HL-60 (cell line): ENCODE measurements at regions not wholly inside any gene's neighbourhood (a gene's known extent, or its start where the extent isn't known, plus 50 kb on each side); places are given as distances from the start of the nearest gene placed in this dataset.
"Not testable (repeated sequence)": the region's sequence is repeated elsewhere in the genome, so short reads cannot be mapped to it uniquely, and the experiment has no call there.

ENCODE experiments used
- DNase-seq, 2 experiments: peaks; one replicate each; pipeline ENCODE4 v3.0.0-alpha.2; 2010 to 2020; ENCODE audit warnings: low read depth in 1 of 2, low spot score in 1 of 2
- H3K27ac ChIP-seq: fragments of 250-450 bp; sonication (Bioruptor Pico); replicated peaks from 2 replicates; pipeline ENCODE4 v1.5.1; 2020; ENCODE audit warnings: mild to moderate bottlenecking, moderate library complexity
- H3K27me3 ChIP-seq: fragments of 250-450 bp; sonication (Bioruptor Pico); 2 replicates; pipeline ENCODE4 v1.5.1; 2021; ENCODE audit warnings: mild to moderate bottlenecking, moderate library complexity; ENCODE audit not compliant: insufficient read depth, poor library complexity, severe bottlenecking
- H3K4me3 ChIP-seq: replicated peaks from 2 replicates; pipeline ENCODE4 v1.5.1; 2011; ENCODE audit warnings: mild to moderate bottlenecking, control low read depth, low read length; ENCODE audit not compliant: insufficient read depth
- CTCF ChIP-seq: IDR thresholded peaks from one replicate; pipeline ENCODE4 v1.5.1; 2011; ENCODE audit warnings: low read length, control low read depth, inconsistent platforms; ENCODE audit not compliant: insufficient read depth
- GABPA ChIP-seq: IDR thresholded peaks from 2 replicates; pipeline ENCODE4 v1.6.1; 2012; ENCODE audit warnings: low read depth
- POLR2AphosphoS5 ChIP-seq: IDR thresholded peaks from 2 replicates; pipeline ENCODE4 v1.6.1; 2012; ENCODE audit warnings: low read depth
- REST ChIP-seq: IDR thresholded peaks from 2 replicates; pipeline ENCODE4 v1.6.1; 2012; ENCODE audit warnings: low read depth; ENCODE audit not compliant: insufficient replicate concordance
- SPI1 ChIP-seq: IDR thresholded peaks from 2 replicates; pipeline ENCODE4 v1.6.1; 2012; ENCODE audit warnings: low read depth, mild to moderate bottlenecking, borderline replicate concordance

GRCh38 chr5:67792891-67793290 lies 422.7 kb upstream of the PIK3R1 start:
- no peak for TF ChIP-seq REST

GRCh38 chr5:67790390-67790789 lies 425.2 kb upstream of the PIK3R1 start:
- Histone ChIP-seq H3K27ac (no peak overlapping the region), H3K4me3 (no peak overlapping the region), H3K27me3 (no peaks in the 10 kb centered on the region)
- TF ChIP-seq CTCF, result no peak
- TF ChIP-seq SPI1, result no peak
- TF ChIP-seq REST, result no peak
- TF ChIP-seq GABPA, result no peak
- TF ChIP-seq POLR2AphosphoS5, result no peak
- no peak for DNase-seq

More at GRCh38 chr5:67792891-67793290, 422.7 kb upstream of the PIK3R1 start:
- H3K27me3 ChIP-seq, result no peaks in the 10 kb centered on the region
- H3K4me3 ChIP-seq, result no peak overlapping the region
- no peak for DNase-seq
- no peak overlapping the region for H3K27ac ChIP-seq

- DNase-seq, H3K4me3 ChIP-seq, H3K27ac ChIP-seq, H3K27me3 ChIP-seq: not testable (repeated sequence)
Measured at GRCh38 chr5:67779893-67780623, 435.5 kb upstream of the PIK3R1 start.

- H3K27ac ChIP-seq, result no peak overlapping the region
- no peak for DNase-seq
- no peak overlapping the region for H3K4me3 ChIP-seq
- no peaks in the 10 kb centered on the region for H3K27me3 ChIP-seq
- TF ChIP-seq REST (no peak), POLR2AphosphoS5 (no peak), GABPA (no peak), CTCF (no peak), SPI1 (no peak)
Measured at GRCh38 chr5:67774786-67775185, 440.8 kb upstream of the PIK3R1 start.
